Stimulated activated CD8-positive, alpha-beta memory T cell treated with anti-CD3 and anti-CD28 coated beads, Interleukin-15, amount 100 ng/mL, for 48 hours (primary cell): ENCODE measurements at regions not wholly inside any gene's neighbourhood (a gene's known extent, or its start where the extent isn't known, plus 50 kb on each side); places are given as distances from the start of the nearest gene placed in this dataset.
"Not testable (repeated sequence)": the region's sequence is repeated elsewhere in the genome, so short reads cannot be mapped to it uniquely, and the experiment has no call there.

Experiments used
- DNase-seq, 2 donors: peaks; one replicate each; pipeline ENCODE4 v3.0.0-alpha.2; 2020; ENCODE audit warnings: low read depth in 2 of 2

GRCh38 chr11:135011313-135011712, 599.3 kb upstream of the B3GAT1 start:
- not testable (repeated sequence) for DNase-seq

GRCh38 chr11:135009125-135009524, 597.1 kb upstream of the B3GAT1 start:
- DNase-seq, result no peak

GRCh38 chr11:135008412-135008811, 596.4 kb upstream of the B3GAT1 start:
- no peak for DNase-seq

GRCh38 chr11:135008001-135008405, 596.0 kb upstream of the B3GAT1 start:
- DNase-seq, result no peak

DNA sequence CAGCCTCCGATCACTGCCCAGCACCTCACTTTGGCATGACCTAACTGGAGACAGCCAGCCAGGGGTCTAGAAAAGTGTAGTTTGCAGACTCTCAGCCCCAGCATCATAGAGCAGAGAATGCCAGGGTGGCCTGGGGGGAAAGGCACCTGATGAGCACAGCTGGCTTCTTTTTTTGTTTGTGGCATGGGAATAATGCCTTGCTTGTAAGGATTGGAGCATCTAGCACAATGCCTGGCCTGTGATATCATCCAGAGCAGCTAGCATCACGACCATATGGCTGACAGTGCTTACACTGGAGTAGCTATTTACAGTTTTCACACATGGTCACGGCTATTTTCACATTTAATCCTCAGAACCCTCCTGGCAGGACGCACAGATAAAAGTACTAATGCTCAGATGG, 594.8 kb upstream of the B3GAT1 start:
- DNase-seq, result no peak

DNA sequence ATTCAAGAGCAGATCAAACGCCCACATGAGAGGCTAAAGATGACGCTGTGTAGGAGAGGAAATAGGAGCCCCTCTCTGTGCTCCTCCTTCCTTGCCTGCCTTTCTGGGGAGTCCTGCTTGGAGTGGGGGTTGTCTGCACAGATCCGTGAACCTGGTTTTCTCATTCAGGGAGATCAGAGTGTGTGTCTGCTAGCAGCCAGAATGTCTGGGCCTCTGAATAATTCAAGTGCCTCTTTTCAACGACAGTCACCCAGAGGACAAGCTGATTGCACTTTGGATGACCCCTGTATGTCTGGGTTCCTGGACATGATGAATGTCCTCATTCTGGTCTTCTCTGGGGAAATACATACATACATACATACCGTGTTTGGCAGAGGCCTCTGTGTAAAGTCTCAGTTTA, 592.5 kb upstream of the B3GAT1 start:
- DNase-seq, result no peak

- no peak for DNase-seq
Observed at GRCh38 chr11:135002236-135002635, 590.2 kb upstream of the B3GAT1 start.

DNA sequence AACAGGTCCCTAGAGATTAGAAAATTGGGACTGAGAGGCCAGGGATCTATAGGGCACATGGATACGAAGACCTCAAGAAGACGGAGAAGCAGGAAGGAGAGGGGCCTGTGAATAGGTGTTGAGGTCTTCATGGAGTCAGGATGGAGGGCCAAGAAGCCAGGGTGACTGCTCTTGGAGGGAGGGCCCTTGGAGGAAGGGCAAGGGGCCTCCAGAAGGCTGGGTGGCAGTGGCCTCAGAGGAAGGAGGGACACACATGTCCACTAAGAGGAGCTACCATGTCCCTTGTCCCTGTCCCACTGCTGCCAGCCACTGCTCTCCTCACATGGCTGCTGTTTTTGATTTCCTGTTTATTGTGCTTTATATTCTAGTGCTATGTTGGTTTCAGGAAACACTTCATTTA, 589.5 kb upstream of the B3GAT1 start:
- no peak for DNase-seq

- not testable (repeated sequence) for DNase-seq
Observed at GRCh38 chr11:135001065-135001464, 589.0 kb upstream of the B3GAT1 start.

DNA sequence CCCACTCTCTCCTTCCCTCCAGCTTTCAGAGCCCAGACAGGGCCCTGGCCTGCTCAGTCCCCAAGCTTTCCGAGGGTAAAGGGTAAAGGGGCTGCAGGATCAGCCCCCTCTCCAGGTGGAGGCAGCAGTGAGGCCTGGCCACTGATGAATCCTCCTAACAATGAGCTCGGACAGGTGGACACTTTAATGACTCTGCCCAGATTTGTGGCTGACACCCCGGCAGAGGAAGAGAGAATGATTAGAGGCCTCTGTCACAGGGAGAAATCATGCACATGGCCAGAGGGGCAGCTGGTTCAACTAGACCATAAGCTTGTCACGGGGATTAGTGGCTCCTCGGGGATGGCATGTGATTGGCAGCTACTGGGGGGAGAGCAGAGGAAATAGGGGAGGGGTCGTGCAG, 587.5 kb upstream of the B3GAT1 start:
- no peak for DNase-seq

DNA sequence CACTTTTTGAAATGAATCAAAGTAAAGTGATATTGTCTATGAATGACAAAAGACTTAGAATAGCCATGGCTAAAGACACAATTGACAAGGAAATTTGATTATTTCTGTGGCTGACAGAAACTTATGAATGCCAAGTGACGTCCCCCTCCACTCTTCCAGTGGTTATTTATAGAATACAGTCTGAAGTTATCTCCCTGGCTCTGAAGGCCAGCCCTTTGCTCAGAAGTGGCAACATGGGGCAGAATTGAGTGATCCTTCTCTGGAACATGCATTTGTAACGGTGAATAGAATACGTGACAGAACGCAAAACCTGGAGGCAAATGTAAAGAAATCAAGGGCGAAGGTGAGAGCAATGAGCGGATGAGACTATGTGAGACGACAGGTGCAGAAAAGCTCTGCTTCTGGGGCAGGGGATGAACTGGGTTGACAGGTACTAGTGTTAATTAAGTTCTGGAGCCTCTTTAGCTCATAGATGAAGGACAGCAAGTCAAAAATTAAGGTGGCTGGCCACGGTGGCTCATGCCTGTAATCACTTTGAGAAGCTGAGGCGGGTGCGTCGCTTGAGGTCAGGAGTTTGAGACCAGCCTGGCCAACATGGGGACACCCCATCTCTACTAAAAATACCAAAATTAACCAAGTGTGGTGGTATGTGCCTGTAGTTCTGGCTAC, 585.7 kb upstream of the B3GAT1 start:
- no peak for DNase-seq

GRCh38 chr11:134995741-134996140, 583.7 kb upstream of the B3GAT1 start:
- no peak for DNase-seq

- DNase-seq, result no peak
Observed at GRCh38 chr11:134994431-134994830, 582.4 kb upstream of the B3GAT1 start.

GRCh38 chr11:134993691-134994243, 581.7 kb upstream of the B3GAT1 start:
- no peak for DNase-seq

DNA sequence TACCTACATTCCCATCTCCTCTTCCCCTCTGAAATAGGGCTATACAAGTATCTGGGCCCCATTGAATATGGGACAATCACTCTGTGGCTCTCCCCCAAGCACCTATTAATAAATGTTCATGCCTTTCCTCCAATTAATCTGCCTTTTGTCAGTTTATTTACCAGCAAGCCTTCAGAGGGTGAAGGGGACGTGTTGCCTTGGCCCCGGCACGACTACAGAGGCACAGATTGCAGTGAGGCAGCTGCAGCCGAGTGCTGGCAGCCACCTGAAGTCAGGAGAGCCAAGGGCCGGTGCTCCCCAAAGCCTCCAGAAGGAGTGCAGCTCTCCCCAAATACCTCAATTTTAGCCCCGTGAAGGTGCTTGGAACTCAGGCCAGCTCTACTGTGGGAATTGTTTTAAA, 580.9 kb upstream of the B3GAT1 start:
- no peak for DNase-seq

DNA sequence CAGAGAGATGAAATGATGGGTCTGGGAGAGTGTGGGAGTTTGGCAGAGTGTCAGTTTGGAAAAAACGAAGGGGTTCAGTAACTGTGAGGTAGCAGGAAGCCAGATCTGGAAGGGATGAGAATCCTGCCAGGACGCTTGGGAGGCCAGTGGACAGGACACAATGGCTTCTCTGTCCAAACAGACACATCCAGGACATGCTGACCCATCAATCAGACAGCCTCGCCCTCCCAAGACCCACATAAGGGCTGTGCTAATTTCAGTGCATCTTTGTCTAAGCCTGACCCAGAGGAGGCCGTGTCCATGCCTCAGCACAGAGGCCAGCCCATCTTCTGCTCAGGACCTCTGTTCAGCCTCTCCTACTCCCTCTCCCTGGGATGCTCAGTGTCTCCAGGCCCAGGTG, 576.5 kb upstream of the B3GAT1 start:
- no peak for DNase-seq

DNA sequence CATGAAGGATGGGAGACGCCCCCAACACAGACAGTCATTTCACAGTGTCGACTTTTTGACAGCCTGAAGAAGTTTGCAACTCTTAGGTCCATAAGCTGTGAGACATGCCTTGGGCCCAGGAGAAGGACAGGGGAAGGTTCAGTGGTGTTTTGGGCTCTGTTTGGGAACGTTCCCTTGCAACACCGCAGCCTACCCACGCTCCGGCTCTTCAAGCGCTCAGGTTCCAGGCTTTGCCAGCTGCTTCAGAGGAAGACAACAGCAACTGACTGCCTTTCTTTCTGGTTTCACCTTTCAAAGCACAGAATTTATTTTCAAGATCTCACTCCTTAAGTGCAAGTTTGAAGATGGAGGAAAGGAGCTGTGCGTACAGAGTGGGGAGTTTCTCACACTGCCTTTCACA, 575.8 kb upstream of the B3GAT1 start:
- DNase-seq, result no peak

DNA sequence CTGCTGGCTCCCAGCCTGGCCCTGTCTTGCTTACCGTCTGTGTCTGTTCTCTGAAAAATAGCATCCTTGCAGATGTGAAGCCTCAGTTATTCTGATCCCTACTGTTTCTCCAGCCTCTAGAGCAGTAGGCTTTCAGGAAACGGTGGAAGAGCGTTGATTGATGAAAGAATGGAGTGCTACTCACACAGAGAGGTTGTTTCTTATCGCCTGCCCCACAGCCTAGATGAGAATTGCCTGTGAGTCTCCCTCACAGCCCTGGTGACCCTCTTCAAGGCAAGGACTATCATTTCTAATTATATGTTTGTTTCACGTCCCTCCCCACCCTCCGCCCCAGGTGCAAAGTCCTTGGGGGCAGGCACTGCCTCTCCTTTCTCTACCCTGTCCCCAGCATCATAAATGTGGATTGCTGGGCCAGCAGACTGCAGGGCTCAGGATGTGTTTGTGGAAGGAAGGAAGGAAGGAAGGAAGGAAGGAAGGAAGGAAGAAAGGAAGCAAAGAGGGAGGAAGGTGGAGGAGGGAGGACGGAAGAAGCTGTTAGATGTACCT, 575.3 kb upstream of the B3GAT1 start:
- no peak for DNase-seq

DNA sequence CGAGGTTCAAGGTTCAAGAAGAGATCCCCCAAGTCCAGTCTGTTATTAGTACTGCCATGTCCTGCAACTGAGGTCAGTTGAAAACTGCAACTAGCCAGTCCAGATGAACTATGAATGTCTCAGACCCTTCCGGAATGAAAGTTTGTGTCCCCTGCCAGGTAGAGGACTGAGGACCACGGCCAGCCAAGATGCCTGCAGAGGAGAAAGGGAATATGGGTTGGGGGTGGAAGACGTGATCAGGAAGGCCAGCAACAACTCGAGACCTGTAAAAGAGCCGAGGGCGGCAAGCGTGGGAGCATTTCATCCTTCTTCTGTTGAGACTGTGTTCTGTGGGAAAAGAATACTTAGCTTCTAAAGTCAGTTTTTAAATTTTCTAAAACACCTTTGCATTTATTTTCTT, 572.4 kb upstream of the B3GAT1 start:
- DNase-seq, result no peak

DNA sequence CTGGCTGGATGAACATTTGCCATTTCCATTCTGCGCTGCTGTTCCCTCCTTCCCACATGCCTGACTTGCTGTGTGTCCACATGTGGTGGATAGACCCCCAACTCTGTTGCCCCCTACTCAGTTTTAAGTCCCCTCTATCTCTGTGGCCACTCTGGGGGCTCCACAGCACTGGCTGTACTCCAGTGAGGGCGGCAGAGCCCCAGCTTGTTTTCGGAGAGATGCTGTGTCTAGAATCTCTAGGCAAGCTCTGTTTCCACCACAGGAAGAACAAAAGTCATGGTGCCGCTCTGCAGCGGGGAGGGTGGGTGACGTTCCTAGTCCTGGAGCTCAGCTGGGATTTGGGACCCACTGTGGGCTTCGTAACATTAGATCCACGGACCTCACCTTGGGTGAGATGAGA, 570.4 kb upstream of the B3GAT1 start:
- not testable (repeated sequence) for DNase-seq

DNA sequence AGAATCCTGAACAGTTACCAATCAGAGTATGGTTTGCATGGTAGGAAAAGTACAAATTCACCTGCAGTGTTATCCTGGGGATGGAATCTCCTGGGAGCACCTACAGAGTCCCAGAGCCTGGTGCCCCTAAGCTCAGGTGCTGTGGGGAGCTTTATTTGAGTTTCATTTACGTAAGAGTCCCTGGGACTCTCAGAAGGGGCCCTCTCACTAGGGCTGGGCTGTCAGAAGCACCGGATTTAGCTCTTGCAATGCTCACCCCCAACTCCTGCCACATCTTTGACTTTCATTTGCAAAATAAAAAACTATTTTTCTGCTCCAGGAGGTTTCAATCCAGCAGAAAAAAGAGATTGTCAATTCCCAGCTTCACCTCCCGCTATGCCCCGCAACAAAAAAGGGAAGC, 569.8 kb upstream of the B3GAT1 start:
- DNase-seq, result no peak

- DNase-seq, result no peak
Observed at GRCh38 chr11:134980819-134981710, 569.0 kb upstream of the B3GAT1 start.

DNA sequence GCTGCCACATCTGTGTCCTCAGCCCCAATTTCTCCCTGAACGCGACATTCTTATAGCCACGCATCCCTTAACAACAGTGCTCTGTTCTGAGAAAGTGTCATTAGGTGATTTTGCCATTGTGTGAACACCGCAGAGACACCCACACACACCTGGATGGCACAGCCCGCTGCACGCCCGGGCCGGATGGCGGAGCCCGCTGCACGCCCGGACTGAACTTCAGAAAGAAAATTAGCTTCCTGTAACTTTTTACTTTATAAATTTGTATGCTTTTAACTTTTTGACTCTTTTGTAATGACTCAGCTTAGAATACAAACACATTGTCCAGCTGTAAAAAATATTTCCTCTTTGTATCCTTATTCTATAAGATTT, 567.0 kb upstream of the B3GAT1 start:
- not testable (repeated sequence) for DNase-seq
